Stimulated activated naive CD4-positive, alpha-beta T cell (primary cell): ENCODE measurements at regions not wholly inside any gene's neighbourhood (a gene's known extent, or its start where the extent isn't known, plus 50 kb on each side); places are given as distances from the start of the nearest gene placed in this dataset.
"Not testable (repeated sequence)": the region's sequence is repeated elsewhere in the genome, so short reads cannot be mapped to it uniquely, and the experiment has no call there.

Experiments
- DNase-seq, 6 experiments: peaks; one replicate each; lab custom pipeline; 2025; lab: John Stamatoyannopoulos, UW

DNA sequence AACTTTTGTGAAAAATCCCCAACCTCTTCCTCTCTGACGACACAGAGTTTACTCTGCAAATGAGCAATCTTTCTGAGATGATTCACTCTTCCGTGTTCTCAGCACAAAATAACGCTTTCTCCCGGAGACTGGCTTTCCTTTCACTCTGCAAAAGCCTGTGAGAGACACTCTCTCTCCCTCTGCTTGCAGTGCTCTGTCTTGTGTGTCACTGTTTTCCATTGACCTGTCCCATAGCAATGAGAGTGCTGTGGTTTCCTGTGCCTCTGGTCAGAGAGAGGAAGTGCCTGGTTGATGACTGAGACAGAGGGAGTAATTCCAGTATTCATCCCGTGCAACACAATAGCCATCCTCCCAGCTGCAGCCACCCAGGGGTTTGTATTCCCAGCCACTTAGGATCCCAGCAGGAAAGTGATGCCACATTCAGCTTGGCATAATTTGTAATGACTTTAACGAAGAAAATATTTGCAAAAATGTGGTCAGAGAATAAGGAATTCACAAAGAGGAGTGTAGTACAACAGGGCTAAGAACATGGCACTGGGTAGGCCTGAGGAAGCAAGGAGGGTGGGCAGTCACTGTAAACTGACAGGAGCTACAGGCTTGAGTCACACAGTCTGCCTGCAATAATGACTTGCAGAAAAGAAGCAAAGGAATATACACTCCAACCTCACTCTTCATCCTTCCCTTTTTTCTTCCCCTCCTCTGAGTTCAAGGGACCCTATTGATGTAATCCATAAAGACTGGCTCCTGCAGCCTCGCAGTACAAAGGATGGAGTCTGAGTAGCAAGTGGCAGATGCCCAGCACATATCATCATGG is 463.5 kb upstream of the RGMB start:
- DNase-seq: no peak

GRCh38 chr5:98314292-98314691 is 459.2 kb upstream of the RGMB start:
- no peak for DNase-seq

- DNase-seq: no peak
Observed at GRCh38 chr5:98318386-98318785, 455.1 kb upstream of the RGMB start.

DNA sequence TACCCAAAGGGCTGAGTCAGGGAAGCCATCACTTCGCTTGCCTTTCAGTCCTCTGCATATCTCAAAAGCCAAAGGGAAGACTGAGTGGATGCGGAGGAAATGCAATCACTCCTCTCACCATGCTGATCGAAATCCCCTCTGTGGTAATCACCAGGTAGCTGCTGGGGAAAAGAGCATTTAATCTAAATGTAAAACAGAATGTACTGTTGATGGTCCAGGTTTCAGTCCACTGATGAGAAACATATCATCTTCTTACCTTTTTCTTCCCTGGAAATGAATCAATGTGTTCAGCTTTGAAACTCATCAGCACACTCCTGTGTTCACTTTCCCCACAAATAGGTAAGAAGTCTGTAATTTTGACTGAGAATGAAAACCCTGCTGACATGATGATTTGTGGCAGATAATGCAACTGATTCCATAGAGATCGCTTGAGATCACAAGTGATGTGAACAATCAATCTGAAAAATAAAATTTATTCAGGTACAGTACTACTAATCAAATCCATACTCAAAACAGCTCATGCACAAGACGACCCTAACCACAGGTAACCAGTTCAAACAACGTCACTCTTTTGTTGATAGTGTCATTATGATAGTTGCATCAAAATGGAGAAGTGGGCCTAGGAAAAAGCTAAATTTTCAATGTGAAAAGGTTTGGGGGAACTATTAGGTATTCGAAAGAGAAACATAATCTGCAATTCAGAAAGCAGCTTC is 454.0 kb upstream of the RGMB start:
- DNase-seq: no peak

DNA sequence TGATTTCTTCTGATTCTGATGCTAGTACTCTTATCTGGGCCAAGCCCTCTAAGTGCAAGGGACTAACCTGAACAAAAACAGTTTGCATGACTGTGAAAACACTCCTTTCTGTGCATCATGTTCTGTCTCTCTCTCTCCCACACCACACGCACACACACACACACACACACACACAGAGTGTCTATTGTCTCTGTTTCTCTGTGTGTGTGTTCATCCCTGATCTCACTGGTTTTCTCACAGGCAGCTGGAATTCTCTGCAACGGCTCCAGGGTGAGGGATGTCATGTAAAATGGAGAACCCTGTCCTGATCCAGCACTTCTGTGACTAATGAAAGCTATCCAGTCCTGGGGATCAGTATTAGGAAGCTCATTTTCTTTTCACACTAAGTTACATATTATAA is 453.1 kb upstream of the RGMB start:
- no peak for DNase-seq

GRCh38 chr5:98321361-98321760 is 452.1 kb upstream of the RGMB start:
- no peak for DNase-seq

- not testable (repeated sequence) for DNase-seq
Observed at GRCh38 chr5:98325187-98325586, 448.3 kb upstream of the RGMB start.

DNA sequence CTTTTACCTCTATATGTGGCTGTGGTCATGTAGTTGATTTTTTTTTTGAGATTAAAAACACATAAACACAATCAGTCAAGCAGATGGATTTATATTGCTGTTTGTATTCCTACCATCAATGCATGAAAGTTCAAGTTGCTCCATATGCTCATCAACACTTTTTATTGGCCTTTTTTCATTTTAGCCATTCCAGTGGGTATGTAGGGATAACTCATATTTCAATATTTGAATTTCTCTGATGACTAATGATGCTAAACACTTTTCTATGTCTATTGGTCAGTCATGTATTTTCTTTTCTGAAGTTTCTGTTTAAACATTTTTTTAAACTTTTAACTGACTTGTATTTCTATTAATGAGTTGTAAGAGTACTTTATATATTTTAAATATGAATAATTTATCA is 445.4 kb upstream of the RGMB start:
- no peak for DNase-seq

- no peak for DNase-seq
Observed at GRCh38 chr5:98330871-98331270, 442.6 kb upstream of the RGMB start.

DNA sequence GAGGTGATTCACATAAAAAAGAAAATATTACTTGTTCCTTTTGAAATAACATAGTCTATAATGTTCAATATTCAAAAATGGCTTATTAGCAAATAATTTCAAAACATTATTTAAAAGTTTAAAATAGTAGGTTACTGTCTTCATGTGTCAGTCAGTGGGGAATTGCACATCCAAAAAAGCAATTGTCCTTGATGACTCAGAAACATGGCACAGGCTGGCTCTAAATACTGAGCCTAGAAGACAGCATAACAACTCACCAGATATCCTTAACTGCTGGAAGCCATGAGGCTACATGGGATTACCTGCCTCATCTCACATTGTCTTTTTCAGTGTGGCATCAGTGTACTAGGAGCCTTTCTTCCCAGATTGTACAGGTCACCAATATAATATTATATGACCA is 439.5 kb upstream of the RGMB start:
- DNase-seq: no peak

- no peak for DNase-seq
Observed at GRCh38 chr5:98334946-98335345, 438.5 kb upstream of the RGMB start.

DNA sequence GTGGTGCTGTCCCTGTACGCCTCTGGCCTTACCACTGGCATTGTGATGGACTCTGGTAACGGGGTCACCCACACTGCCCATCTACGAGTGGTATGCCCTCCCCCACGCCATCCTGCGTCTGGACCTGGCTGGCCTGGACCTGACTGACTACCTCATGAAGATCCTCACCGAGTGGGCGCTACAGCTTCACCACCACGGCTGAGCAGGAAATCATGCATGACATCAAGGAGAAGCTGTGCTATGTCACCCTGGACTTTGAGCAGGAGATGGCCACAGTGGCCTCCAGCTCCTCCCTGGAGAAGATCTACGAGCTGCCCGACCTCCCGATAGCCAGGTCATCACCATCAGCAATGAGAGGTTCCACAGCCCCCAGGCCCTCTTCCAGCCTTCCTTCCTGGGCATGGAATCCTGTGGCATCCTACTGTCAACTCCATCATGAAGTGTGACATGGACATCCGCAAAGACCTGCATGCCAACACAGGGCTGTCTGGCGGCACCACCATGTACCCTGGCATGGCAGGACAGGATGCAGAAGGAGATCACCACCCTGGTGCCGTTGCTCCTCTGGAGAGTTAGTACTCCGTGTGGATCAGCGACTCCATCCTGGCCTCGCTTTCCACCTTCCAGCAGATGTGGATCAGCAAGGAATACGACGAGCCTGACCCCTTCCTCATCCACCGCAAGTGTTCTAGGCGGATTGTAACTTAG is 434.2 kb upstream of the RGMB start:
- DNase-seq: no peak

DNA sequence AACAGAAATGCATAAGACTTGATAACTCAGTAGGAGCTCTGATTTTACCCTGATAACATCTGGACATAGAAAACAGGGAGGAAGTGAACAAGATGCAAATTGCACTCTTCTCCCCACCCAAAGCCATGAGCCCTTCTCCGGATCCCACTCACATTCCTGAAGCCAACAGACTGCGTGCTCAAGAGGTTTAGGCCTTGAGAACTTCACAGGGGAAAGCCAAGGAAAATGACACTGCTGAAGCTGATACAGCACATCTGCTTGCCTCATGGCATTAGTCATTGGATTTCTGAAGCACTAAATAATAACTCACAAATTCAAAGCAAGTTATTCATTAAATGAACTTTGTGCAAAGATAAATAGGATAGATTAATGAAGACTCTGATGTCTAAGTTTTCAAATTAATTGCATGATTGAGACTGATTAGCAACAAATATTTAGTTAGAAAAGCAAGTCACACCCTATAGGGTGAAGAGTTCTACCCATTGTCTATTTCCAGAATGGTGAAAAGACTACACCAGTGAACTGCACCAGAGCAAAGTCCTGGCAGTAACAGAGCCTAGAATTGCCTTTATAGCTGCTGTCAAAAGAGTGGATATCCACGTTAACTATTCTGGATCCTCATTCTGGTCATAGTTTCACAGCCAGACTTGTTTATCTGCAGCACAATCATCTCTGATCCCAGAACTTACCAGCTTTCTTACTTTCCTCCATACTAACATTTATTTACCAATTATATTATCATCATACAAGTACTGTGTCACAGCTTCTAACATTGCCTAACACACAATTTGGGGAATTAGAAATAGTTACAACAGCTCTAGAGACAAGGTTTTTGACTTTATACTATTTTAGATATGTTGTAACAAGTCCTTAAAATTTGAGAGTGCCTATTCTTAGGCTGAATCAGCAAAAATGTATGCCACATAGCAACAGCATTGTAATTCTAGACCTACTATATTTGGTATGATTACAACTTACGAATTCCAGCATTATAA is 432.1 kb upstream of the RGMB start:
- no peak for DNase-seq

DNA sequence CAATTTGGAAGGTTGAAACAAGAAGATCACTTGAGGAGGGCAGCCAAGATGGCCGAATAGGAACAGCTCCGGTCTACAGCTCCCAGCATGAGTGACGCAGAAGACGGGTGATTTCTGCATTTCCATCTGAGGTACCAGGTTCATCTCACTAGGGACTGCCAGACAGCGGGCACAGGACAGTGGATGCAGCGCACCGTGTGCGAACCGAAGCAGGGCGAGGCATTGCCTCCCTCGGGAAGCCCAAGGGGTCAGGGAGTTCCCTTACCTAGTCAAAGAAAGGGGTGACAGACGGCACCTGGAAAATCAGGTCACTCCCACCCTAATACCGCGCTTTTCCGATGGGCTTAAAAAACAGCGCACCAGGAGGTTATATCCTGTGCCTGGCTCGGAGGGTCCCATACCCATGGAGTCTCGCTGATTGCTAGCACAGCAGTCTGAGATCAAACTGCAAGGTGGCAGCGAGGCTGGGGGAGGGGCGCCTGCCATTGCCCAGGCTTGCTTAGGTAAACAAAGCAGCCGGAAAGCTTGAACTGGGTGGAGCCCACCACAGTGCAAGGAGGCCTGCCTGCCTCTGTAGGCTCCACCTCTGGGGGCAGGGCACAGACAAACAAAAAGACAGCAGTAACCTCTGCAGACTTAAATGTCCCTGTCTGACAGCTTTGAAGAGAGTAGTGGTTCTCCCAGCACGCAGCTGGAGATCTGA is 430.4 kb upstream of the RGMB start:
- not testable (repeated sequence) for DNase-seq

- no peak for DNase-seq
Observed at GRCh38 chr5:98349251-98349989, 424.0 kb upstream of the RGMB start.

GRCh38 chr5:98349990-98350365 is 423.5 kb upstream of the RGMB start:
- no peak for DNase-seq

- no peak for DNase-seq
Observed at GRCh38 chr5:98354922-98355321, 418.5 kb upstream of the RGMB start.

- DNase-seq: no peak
Observed at GRCh38 chr5:98360548-98360947, 412.9 kb upstream of the RGMB start.

DNA sequence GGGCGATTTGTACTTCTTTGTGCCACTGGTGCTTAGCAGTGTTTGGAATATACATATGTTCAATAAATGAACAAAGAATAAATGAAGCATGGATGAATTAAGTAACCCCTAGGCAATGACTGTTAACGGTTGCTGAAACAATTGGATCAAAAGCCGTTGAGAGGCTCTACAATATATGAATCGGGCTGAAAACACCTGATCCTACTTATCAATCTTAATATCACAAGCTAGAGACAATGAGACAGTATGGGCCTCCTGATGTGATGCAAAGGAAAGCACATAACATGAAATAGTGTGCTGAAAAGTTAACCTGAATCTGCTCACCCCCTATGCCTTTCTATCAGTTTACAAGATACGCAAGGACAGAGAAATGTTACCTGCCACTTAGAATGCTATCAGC is 410.3 kb upstream of the RGMB start:
- no peak for DNase-seq

DNA sequence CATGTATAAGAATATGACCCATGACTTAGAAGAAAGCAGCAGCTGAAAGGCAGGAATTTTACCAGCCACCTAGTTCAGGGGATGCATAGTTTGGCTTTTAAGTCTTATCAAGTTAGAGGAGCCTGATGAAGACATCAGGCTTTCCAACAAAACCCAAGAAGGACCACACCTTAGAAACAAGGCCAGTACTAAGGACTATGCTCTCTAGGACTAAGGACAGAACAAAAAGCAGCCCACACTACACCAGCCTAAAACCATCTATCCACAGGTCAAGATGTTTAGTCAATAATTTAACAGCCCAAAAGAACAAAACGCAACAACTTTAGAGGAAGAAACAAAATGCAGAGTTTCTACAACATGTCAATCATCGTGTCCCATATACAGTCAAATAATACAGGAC is 408.9 kb upstream of the RGMB start:
- no peak for DNase-seq
